Heart left ventricle (tissue), 13 donors: ENCODE measurements at regions not wholly inside any gene's neighbourhood (a gene's known extent, or its start where the extent isn't known, plus 50 kb on each side); places are given as distances from the start of the nearest gene placed in this dataset.

Source experiments
- CTCF ChIP-seq, 12 donors: fragments of 200-600 bp; sonication (generic) in 4 of 12; IDR thresholded peaks; one replicate each; pipeline versions ENCODE4 v1.5.0 to v1.8.0; 2018 to 2022; ENCODE audit warnings: antibody characterized with exemption in 12 of 12, mild to moderate bottlenecking in 5 of 12
- POLR2A ChIP-seq, 2 donors: fragments of 450-650 bp; IDR thresholded peaks; one replicate each; pipeline ENCODE4 v1.6.1; 2017; ENCODE audit warnings: antibody characterized with exemption in 2 of 2, mild to moderate bottlenecking in 2 of 2, moderate library complexity in 2 of 2
- donor health status: ischemic (EF 13 %, LVEDD 7.1; RV severe dilation, severe dysfunction).
- donor health status: DM: no; HTN: yes; CAD: no.
- donor health status: DM: no; HTN: no; CAD: no.
- donor health status: ischemic (EF 25% LVEDD 6.9; RV normal size, moderate dysfunction).
- donor health status: ischemic (EF 25% LVEDD 5.7; RV mildly dilated, moderate dysfunction).
- donor health status: ischemic (EF 35%, LVEDD 5.7; RV mildly dilated, moderate dysfunction).
- donor health status: nonischemic (EF 11% LVEDD 7.7; RV severe dilation, severe dysfunction).
- donor health status: DM: yes; HTN: yes; CAD: no.
- donor health status: PGD.
- donor health status: ischemic (EF 29% LVEDD 5.4; RV normal size, mild dysfunction).
- donor health status: nonischemic (EF 23%, LVEDD 6.1; RV moderate dilation, normal function).

GRCh38 chr3:190968616-190969015 is 106.1 kb upstream of the GMNC start:
- no peak for TF ChIP-seq CTCF (IDR thresholded peaks at IDR 0.05)
- TF ChIP-seq POLR2A (IDR thresholded peaks at IDR 0.05) = no peak
